ENCODE measurements at regions not wholly inside any gene's neighbourhood (a gene's known extent, or its start where the extent isn't known, plus 50 kb on each side); places are given as distances from the start of the nearest gene placed in this dataset.

DNA sequence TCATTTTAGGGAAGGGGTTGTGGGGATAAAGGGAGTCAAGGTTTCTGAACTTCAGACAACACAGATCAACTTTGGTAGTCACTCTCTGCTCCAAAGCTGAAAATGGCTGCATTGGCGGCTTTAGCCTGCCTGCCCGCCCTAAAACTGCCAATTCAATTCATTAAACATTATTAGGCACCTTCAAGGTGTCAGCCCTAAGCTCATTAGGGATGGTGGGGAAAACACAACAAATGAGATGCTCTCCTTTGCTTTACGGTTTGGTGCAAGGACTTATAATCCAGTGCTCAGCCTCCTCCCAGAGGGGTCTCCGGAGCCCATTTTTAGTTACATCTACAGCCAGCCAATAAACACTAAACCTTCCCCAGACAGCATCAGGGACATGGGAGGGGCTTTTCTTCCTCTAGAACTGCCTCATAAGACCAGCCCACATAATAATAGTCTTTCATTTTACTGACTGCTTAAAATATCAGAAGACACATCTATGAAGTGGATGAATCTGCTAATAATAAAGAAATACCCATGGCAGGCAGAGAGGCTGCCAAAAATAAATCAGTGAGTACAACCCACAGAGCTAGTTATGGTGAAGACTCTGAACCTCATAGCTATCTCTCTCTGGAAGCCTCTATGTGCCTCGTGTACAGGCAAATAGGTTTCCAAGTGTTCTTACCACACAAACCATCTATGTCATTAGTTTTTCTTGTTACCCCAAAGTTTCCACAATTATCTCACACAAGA, 102.8 kb upstream of the NCAM1 start (continued):
- no peak for TF ChIP-seq RFX5 (IDR thresholded peaks at IDR 0.05; ENCODE audit: borderline replicate concordance, low read depth, low read length)
- no peak for TF ChIP-seq BCL11A (IDR thresholded peaks at IDR 0.05; ENCODE audit: low read depth in 2 of 2, low read length in 2 of 2)
- TF ChIP-seq SRF (IDR thresholded peaks at IDR 0.05; ENCODE audit: low read depth, low read length): no peak
- no peak for TF ChIP-seq TEAD4 (IDR thresholded peaks at IDR 0.05; ENCODE audit: low read depth, low read length)
- TF ChIP-seq BRCA1 (IDR thresholded peaks at IDR 0.05; ENCODE audit: low read depth, low read length): no peak
- TF ChIP-seq JUN (IDR thresholded peaks at IDR 0.05; ENCODE audit: low read depth, low read length): no peak

Data from H1 (cell line).